RWPE2 (cell line): ENCODE measurements at regions not wholly inside any gene's neighbourhood (a gene's known extent, or its start where the extent isn't known, plus 50 kb on each side); places are given as distances from the start of the nearest gene placed in this dataset.

Source experiments
- ATAC-seq: fragments of 200-7000 bp; cut with Tn5 transposase; 3 replicates; pipeline ENCODE4 v1.9.1; 2021; ENCODE audit warnings: low read depth
- DNase-seq: peaks from one replicate; pipeline ENCODE4 v3.0.0-alpha.2; 2020; ENCODE audit warnings: low spot score
- H3K27ac ChIP-seq: fragments of 450-650 bp; 2 replicates; pipeline ENCODE4 v1.5.1; 2017; ENCODE audit warnings: mild to moderate bottlenecking; ENCODE audit not compliant: poor library complexity, severe bottlenecking
- H3K27me3 ChIP-seq: fragments of 250-450 bp; sonication (Bioruptor Pico); 2 replicates; pipeline ENCODE4 v1.5.1; 2021; ENCODE audit warnings: mild to moderate bottlenecking, moderate library complexity; ENCODE audit not compliant: insufficient read depth, poor library complexity, severe bottlenecking
- H3K36me3 ChIP-seq: fragments of 250-450 bp; sonication (Bioruptor Pico); 2 replicates; pipeline ENCODE4 v1.5.1; 2020; ENCODE audit warnings: low read depth, mild to moderate bottlenecking, moderate library complexity
- H3K4me1 ChIP-seq: fragments of 250-450 bp; sonication (Bioruptor Pico); 2 replicates; pipeline ENCODE4 v1.5.1; 2021; ENCODE audit warnings: mild to moderate bottlenecking, moderate library complexity; ENCODE audit not compliant: insufficient read depth, poor library complexity, severe bottlenecking
- H3K4me3 ChIP-seq: fragments of 250-450 bp; sonication (Bioruptor Pico); 2 replicates; pipeline ENCODE4 v1.5.1; 2021; ENCODE audit warnings: mild to moderate bottlenecking, moderate library complexity; ENCODE audit not compliant: severe bottlenecking
- H3K9me3 ChIP-seq: fragments of 250-450 bp; sonication (Bioruptor Pico); 2 replicates; pipeline ENCODE4 v1.5.1; 2021; ENCODE audit warnings: mild to moderate bottlenecking, moderate library complexity; ENCODE audit not compliant: severe bottlenecking
- TF ChIP-seq, protein P1 (sequence below): fragments of 450-650 bp; IDR thresholded peaks from one replicate; pipeline ENCODE4 v1.5.1; 2017; ENCODE audit warnings: mild to moderate bottlenecking, moderate library complexity; ENCODE audit not compliant: poor library complexity, severe bottlenecking

DNA sequence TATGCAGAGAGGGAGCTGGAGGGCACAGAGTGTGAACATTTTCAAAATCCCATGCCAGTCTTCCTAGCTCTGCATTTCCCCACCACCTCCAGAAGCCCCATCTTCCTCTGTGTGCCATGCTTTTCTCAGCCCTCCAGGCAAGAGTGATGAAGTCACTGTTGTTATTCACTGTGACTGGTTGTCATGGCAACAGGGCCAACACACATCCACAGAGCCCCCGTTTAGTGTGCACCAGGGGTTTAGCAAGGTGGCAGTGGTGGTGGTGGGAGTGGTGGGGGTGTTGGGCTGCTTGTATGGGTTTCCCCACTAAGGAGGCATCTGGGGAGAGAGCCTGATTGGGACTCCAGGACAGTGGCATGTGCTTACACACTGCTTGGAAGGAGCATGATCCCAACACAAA is 309.9 kb upstream of the ASIC2 start:
- Histone ChIP-seq H3K4me1 (no peaks in the 10 kb centered on the region), H3K27ac (no peak overlapping the region), H3K36me3 (no peaks in the 10 kb centered on the region), H3K27me3 (peaks cover 6% of the 10 kb centered on the region), H3K9me3 (no peaks in the 10 kb centered on the region), H3K4me3 (no peak overlapping the region)
- DNase-seq, result no peak
- ATAC-seq, result no peak
- TF ChIP-seq, protein P1, sequence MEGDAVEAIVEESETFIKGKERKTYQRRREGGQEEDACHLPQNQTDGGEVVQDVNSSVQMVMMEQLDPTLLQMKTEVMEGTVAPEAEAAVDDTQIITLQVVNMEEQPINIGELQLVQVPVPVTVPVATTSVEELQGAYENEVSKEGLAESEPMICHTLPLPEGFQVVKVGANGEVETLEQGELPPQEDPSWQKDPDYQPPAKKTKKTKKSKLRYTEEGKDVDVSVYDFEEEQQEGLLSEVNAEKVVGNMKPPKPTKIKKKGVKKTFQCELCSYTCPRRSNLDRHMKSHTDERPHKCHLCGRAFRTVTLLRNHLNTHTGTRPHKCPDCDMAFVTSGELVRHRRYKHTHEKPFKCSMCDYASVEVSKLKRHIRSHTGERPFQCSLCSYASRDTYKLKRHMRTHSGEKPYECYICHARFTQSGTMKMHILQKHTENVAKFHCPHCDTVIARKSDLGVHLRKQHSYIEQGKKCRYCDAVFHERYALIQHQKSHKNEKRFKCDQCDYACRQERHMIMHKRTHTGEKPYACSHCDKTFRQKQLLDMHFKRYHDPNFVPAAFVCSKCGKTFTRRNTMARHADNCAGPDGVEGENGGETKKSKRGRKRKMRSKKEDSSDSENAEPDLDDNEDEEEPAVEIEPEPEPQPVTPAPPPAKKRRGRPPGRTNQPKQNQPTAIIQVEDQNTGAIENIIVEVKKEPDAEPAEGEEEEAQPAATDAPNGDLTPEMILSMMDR, result no peak

DNA sequence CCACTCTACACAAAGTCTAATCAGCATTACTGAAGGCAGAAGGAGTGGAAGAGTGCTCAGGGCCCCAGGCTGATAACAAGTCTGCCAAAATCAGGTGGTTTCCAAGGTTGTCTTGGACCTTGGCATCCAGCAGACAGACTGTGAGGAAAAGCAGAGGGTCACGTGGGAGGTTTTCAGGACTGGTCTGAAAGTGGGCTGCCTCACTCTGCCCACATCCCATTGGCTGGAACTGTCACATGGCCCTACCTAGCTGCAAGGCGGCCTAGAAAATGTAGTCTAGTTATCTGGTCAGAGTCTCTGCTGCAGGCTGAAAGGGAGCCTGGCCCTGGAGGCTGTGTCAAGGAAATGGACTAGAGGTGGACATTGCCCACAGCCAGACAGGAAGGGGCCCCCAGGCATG is 310.7 kb upstream of the ASIC2 start:
- H3K27ac ChIP-seq, result no peak overlapping the region
- TF ChIP-seq, protein P1, result no peak

DNA sequence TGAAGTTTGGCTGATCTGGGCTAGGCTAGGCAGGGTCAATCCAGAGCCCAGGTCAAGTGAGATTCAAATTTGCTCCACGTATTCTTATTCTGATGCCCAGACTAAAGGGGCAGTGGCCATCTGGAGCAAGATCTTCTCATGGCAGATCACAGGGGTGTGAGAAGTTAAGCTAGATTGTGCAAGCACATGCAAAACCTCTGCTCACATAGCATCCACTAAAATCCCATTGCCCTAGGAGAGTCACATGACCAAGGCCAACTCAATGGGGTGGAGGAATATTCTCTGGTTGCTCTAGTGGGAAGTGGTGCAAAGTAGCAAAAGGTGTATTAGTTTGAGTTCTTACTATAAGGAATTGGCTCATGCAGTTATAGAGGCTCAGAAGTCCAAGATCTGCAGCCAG is 318.4 kb upstream of the ASIC2 start:
- H3K36me3 ChIP-seq, result no peaks in the 10 kb centered on the region
- H3K4me1 ChIP-seq, result no peaks in the 10 kb centered on the region
- no peak overlapping the region for H3K27ac ChIP-seq
- ATAC-seq (no peak), DNase-seq (no peak)
- no peak overlapping the region for H3K4me3 ChIP-seq
- TF ChIP-seq, protein P1, result no peak
- H3K9me3 ChIP-seq, result no peaks in the 10 kb centered on the region
- H3K27me3 ChIP-seq, result peaks cover 8% of the 10 kb centered on the region

More for the DNA sequence above, 310.7 kb upstream of the ASIC2 start:
- Histone ChIP-seq H3K36me3 (no peaks in the 10 kb centered on the region), H3K4me3 (no peak overlapping the region), H3K27me3 (peaks cover 6% of the 10 kb centered on the region), H3K9me3 (no peaks in the 10 kb centered on the region), H3K4me1 (no peaks in the 10 kb centered on the region)
- ATAC-seq, result no peak
- DNase-seq, result no peak

DNA sequence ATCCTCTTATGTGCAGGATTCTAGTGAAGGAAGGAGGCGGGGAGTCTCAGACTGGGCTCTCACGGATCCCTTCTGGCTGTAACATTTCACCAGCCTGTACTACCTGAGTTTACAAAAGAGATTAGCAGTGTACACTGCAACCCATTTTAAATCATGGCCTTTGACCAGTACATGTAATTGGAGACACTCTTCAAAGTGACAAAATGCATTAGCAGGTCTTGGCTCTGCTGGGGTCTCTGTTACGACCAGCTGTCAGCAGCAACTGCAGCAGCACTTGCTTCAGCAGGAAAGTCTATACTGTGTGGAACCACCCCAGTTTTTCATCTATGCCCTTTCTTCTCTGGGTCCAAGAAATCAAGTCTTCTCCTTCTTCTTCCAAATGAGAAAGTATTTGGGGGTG is 322.8 kb upstream of the ASIC2 start:
- peaks cover 12% of the 10 kb centered on the region for H3K27me3 ChIP-seq
- no peak for ATAC-seq
- TF ChIP-seq, protein P1, result no peak

DNA sequence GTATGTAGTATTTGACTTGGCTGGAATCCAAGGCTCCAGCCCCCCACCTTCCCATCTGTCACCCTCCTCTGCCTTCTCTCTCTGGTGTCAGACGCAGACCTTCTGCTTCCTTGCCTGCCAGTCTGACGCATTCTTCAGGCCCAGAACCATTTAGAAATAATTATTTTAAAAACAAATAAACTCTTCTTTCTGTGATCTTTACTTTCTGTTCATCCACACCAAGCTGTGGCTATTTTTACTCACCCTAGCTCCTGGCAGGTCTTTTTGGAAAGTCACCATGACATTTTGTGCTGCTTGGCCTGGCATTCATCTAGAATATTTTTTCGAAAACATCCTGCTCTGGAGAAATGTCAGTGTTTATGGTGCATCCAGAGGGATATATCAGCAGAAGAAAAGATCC is 330.7 kb upstream of the ASIC2 start:
- DNase-seq (no peak), ATAC-seq (no peak)
- H3K36me3 ChIP-seq, result no peaks in the 10 kb centered on the region
- peaks cover 17% of the 10 kb centered on the region for H3K27me3 ChIP-seq
- H3K9me3 ChIP-seq, result no peaks in the 10 kb centered on the region
- H3K4me1 ChIP-seq, result no peaks in the 10 kb centered on the region
- TF ChIP-seq, protein P1, result no peak
- no peak overlapping the region for H3K27ac ChIP-seq
- no peak overlapping the region for H3K4me3 ChIP-seq

More for the DNA sequence above, 322.8 kb upstream of the ASIC2 start:
- no peak overlapping the region for H3K4me3 ChIP-seq
- no peaks in the 10 kb centered on the region for H3K4me1 ChIP-seq
- no peaks in the 10 kb centered on the region for H3K9me3 ChIP-seq
- no peak for DNase-seq
- no peak overlapping the region for H3K27ac ChIP-seq
- no peaks in the 10 kb centered on the region for H3K36me3 ChIP-seq
